GM23338 (cell line): ENCODE measurements at regions not wholly inside any gene's neighbourhood (a gene's known extent, or its start where the extent isn't known, plus 50 kb on each side); places are given as distances from the start of the nearest gene placed in this dataset.

Experiments
- ATAC-seq: fragments of 200-7000 bp; cut with Tn5 transposase; 3 replicates; pipeline ENCODE4 v1.9.1; 2020
- DNase-seq: peaks from one replicate; pipeline ENCODE4 v3.0.0-alpha.2; 2015; ENCODE audit warnings: low spot score
- H2AFZ ChIP-seq: fragments of 200-600 bp; sonication (generic); 2 replicates; pipeline ENCODE4 v1.8.0; 2016; ENCODE audit warnings: antibody characterized with exemption, mild to moderate bottlenecking, moderate library complexity
- H3F3A ChIP-seq: fragments of 200-600 bp; sonication (generic); replicated peaks from 2 replicates; pipeline ENCODE4 v1.8.0; 2017; ENCODE audit warnings: antibody characterized with exemption, mixed run types, low read depth
- H3K27ac ChIP-seq: fragments of 200-600 bp; sonication (generic); 2 replicates; pipeline ENCODE4 v1.6.1; 2016; ENCODE audit warnings: low read depth
- H3K27me3 ChIP-seq: fragments of 200-600 bp; sonication (generic); 2 replicates; pipeline ENCODE4 v1.8.0; 2016; ENCODE audit warnings: mild to moderate bottlenecking, mixed run types, moderate library complexity; ENCODE audit not compliant: insufficient read depth
- H3K36me3 ChIP-seq: fragments of 200-600 bp; sonication (generic); 2 replicates; pipeline ENCODE4 v1.8.0; 2016; ENCODE audit warnings: mild to moderate bottlenecking; ENCODE audit not compliant: insufficient read depth
- H3K4me1 ChIP-seq: fragments of 200-600 bp; sonication (generic); 2 replicates; pipeline ENCODE4 v1.8.0; 2016; ENCODE audit warnings: mild to moderate bottlenecking, moderate library complexity; ENCODE audit not compliant: insufficient read depth
- H3K4me2 ChIP-seq: fragments of 200-600 bp; sonication (generic); 2 replicates; pipeline ENCODE4 v1.7.1; 2017; ENCODE audit warnings: mixed run types
- H3K4me3 ChIP-seq: fragments of 200-600 bp; sonication (generic); 2 replicates; pipeline ENCODE4 v1.6.1; 2016; ENCODE audit warnings: mixed run types
- H3K79me2 ChIP-seq: fragments of 200-600 bp; sonication (generic); replicated peaks from 2 replicates; pipeline ENCODE4 v1.8.0; 2017; ENCODE audit warnings: mild to moderate bottlenecking; ENCODE audit not compliant: insufficient read depth
- H3K9me2 ChIP-seq: fragments of 200-600 bp; sonication (generic); 2 replicates; pipeline ENCODE4 v1.8.0; 2017; ENCODE audit not compliant: insufficient read depth
- H4K20me1 ChIP-seq: fragments of 200-600 bp; sonication (generic); replicated peaks from 2 replicates; pipeline ENCODE4 v1.8.0; 2017; ENCODE audit warnings: mild to moderate bottlenecking; ENCODE audit not compliant: insufficient read depth
- H3K27ac Mint-ChIP-seq: 2 replicates; pipeline ENCODE4 v1.8.0; 2020; ENCODE audit warnings: inconsistent platforms, mild to moderate bottlenecking, moderate library complexity, mixed read lengths
- H3K27me3 Mint-ChIP-seq: 3 replicates; pipeline ENCODE4 v1.8.0; 2022; ENCODE audit warnings: low read depth, mild to moderate bottlenecking, moderate library complexity, mixed read lengths, inconsistent platforms; ENCODE audit not compliant: insufficient read depth, poor library complexity
- H3K36me3 Mint-ChIP-seq: 3 replicates; pipeline ENCODE4 v1.8.0; 2021; ENCODE audit warnings: low read depth, mild to moderate bottlenecking, inconsistent platforms, moderate library complexity, mixed read lengths
- H3K4me1 Mint-ChIP-seq: 3 replicates; pipeline ENCODE4 v1.8.0; 2020; ENCODE audit warnings: mild to moderate bottlenecking, inconsistent platforms, mixed read lengths
- H3K4me3 Mint-ChIP-seq: 3 replicates; pipeline ENCODE4 v1.8.0; 2021; ENCODE audit warnings: moderate library complexity, mild to moderate bottlenecking, inconsistent platforms, mixed read lengths
- H3K9me3 Mint-ChIP-seq: 3 replicates; pipeline ENCODE4 v1.8.0; 2020; ENCODE audit warnings: moderate library complexity, mild to moderate bottlenecking, inconsistent platforms, mixed read lengths
- EZH2 ChIP-seq: fragments of 200-600 bp; sonication (generic); IDR thresholded peaks from one replicate; pipeline ENCODE4 v1.8.0; 2017; ENCODE audit warnings: antibody characterized with exemption, mild to moderate bottlenecking, low read depth; ENCODE audit not compliant: unreplicated experiment
- EZH2phosphoT487 ChIP-seq: fragments of 200-600 bp; sonication (generic); IDR thresholded peaks from one replicate; pipeline ENCODE4 v1.8.1; 2018; ENCODE audit warnings: antibody characterized with exemption; ENCODE audit not compliant: unreplicated experiment
- NANOG ChIP-seq: IDR thresholded peaks from 2 replicates; pipeline ENCODE4 v1.6.1; 2016; ENCODE audit warnings: antibody characterized with exemption, borderline replicate concordance
- POLR2AphosphoS5 ChIP-seq: IDR thresholded peaks from 2 replicates; pipeline ENCODE4 v1.6.1; 2016; ENCODE audit warnings: antibody characterized with exemption, low read depth
- STAT1 ChIP-seq: IDR thresholded peaks from one replicate; pipeline ENCODE4 v1.6.1; 2016; ENCODE audit warnings: antibody characterized with exemption; ENCODE audit not compliant: unreplicated experiment
- TF ChIP-seq, protein P1 (sequence below): fragments of 250-450 bp; sonication (Bioruptor Pico); IDR thresholded peaks from 2 replicates; pipeline ENCODE4 v1.5.0; 2020; ENCODE audit warnings: mild to moderate bottlenecking, moderate library complexity
- TF ChIP-seq, protein P2 (sequence below), 2 experiments: fragments of 200-600 bp in 1 of 2; sonication (generic) in 1 of 2; conservative IDR thresholded peaks; 2 replicates each; pipeline versions ENCODE4 v1.5.1 to v1.6.1; 2016 to 2017; ENCODE audit warnings: antibody characterized with exemption in 2 of 2, low read depth in 2 of 2, mild to moderate bottlenecking in 2 of 2, moderate library complexity in 1 of 2

DNA sequence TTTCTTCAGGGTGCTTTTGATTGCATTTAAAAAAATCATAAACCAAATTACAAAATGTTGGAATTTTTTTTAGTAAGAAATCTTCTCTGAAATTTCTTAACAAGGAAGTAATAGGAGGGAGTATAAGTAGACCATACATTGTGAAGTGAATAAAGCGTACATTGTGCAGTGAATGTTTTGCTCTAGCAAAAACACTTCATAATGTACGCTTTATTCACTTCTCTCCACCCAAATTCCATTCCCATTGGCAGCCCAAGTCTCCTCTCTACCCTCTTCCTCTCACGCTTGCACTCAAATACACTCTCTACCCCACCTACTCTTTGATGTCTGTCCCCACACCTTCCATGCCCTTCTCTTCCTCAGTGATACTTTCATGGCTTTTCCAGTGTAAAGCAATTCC lies 241.0 kb downstream of the PPP1R3A start (continued):
- TF ChIP-seq, protein P1, sequence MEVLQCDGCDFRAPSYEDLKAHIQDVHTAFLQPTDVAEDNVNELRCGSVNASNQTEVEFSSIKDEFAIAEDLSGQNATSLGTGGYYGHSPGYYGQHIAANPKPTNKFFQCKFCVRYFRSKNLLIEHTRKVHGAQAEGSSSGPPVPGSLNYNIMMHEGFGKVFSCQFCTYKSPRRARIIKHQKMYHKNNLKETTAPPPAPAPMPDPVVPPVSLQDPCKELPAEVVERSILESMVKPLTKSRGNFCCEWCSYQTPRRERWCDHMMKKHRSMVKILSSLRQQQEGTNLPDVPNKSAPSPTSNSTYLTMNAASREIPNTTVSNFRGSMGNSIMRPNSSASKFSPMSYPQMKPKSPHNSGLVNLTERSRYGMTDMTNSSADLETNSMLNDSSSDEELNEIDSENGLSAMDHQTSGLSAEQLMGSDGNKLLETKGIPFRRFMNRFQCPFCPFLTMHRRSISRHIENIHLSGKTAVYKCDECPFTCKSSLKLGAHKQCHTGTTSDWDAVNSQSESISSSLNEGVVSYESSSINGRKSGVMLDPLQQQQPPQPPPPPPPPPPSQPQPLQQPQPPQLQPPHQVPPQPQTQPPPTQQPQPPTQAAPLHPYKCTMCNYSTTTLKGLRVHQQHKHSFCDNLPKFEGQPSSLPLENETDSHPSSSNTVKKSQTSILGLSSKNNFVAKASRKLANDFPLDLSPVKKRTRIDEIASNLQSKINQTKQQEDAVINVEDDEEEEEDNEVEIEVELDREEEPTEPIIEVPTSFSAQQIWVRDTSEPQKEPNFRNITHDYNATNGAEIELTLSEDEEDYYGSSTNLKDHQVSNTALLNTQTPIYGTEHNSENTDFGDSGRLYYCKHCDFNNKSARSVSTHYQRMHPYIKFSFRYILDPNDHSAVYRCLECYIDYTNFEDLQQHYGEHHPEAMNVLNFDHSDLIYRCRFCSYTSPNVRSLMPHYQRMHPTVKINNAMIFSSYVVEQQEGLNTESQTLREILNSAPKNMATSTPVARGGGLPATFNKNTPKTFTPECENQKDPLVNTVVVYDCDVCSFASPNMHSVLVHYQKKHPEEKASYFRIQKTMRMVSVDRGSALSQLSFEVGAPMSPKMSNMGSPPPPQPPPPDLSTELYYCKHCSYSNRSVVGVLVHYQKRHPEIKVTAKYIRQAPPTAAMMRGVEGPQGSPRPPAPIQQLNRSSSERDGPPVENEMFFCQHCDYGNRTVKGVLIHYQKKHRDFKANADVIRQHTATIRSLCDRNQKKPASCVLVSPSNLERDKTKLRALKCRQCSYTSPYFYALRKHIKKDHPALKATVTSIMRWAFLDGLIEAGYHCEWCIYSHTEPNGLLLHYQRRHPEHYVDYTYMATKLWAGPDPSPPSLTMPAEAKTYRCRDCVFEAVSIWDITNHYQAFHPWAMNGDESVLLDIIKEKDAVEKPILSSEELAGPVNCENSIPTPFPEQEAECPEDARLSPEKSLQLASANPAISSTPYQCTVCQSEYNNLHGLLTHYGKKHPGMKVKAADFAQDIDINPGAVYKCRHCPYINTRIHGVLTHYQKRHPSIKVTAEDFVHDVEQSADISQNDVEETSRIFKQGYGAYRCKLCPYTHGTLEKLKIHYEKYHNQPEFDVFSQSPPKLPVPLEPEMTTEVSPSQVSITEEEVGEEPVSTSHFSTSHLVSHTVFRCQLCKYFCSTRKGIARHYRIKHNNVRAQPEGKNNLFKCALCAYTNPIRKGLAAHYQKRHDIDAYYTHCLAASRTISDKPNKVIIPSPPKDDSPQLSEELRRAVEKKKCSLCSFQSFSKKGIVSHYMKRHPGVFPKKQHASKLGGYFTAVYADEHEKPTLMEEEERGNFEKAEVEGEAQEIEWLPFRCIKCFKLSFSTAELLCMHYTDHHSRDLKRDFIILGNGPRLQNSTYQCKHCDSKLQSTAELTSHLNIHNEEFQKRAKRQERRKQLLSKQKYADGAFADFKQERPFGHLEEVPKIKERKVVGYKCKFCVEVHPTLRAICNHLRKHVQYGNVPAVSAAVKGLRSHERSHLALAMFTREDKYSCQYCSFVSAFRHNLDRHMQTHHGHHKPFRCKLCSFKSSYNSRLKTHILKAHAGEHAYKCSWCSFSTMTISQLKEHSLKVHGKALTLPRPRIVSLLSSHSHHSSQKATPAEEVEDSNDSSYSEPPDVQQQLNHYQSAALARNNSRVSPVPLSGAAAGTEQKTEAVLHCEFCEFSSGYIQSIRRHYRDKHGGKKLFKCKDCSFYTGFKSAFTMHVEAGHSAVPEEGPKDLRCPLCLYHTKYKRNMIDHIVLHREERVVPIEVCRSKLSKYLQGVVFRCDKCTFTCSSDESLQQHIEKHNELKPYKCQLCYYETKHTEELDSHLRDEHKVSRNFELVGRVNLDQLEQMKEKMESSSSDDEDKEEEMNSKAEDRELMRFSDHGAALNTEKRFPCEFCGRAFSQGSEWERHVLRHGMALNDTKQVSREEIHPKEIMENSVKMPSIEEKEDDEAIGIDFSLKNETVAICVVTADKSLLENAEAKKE (CRISPR knock-in tag) = no peak
- TF ChIP-seq EZH2 (no peak), NANOG (no peak), EZH2phosphoT487 (no peak), POLR2AphosphoS5 (no peak)
- TF ChIP-seq, protein P2, sequence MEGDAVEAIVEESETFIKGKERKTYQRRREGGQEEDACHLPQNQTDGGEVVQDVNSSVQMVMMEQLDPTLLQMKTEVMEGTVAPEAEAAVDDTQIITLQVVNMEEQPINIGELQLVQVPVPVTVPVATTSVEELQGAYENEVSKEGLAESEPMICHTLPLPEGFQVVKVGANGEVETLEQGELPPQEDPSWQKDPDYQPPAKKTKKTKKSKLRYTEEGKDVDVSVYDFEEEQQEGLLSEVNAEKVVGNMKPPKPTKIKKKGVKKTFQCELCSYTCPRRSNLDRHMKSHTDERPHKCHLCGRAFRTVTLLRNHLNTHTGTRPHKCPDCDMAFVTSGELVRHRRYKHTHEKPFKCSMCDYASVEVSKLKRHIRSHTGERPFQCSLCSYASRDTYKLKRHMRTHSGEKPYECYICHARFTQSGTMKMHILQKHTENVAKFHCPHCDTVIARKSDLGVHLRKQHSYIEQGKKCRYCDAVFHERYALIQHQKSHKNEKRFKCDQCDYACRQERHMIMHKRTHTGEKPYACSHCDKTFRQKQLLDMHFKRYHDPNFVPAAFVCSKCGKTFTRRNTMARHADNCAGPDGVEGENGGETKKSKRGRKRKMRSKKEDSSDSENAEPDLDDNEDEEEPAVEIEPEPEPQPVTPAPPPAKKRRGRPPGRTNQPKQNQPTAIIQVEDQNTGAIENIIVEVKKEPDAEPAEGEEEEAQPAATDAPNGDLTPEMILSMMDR (conservative IDR thresholded peaks at IDR 0.05; ENCODE audit: low read depth in 2 of 2) = no peak

- no peak overlapping the region for H3K4me3 Mint-ChIP-seq
- DNase-seq (no peak), ATAC-seq (no peak)
- Histone ChIP-seq H2AFZ (no peak overlapping the region), H3K79me2 (no peaks in the 10 kb centered on the region), H3K27ac (no peak overlapping the region), H3K27me3 (no peaks in the 10 kb centered on the region), H3K4me1 (no peaks in the 10 kb centered on the region), H3K36me3 (no peaks in the 10 kb centered on the region), H3K4me3 (no peak overlapping the region), H3K4me2 (no peak overlapping the region), H4K20me1 (no peaks in the 10 kb centered on the region), H3F3A (no peaks in the 10 kb centered on the region), H3K9me2 (no peaks in the 10 kb centered on the region)
- H3K27me3 Mint-ChIP-seq = peaks cover 3% of the 10 kb centered on the region
- H3K4me1 Mint-ChIP-seq = no peaks in the 10 kb centered on the region
- peaks cover 8% of the 10 kb centered on the region; the same call in 2 of the 3 replicates for H3K36me3 Mint-ChIP-seq
- H3K27ac Mint-ChIP-seq = no peak overlapping the region
- peaks cover 22% of the 10 kb centered on the region for H3K9me3 Mint-ChIP-seq
- TF ChIP-seq EZH2phosphoT487 (no peak), NANOG (no peak), STAT1 (no peak), EZH2 (no peak), POLR2AphosphoS5 (no peak)
- TF ChIP-seq, protein P1 (CRISPR knock-in tag) = no peak
These were observed 253.9 kb downstream of the PPP1R3A start for GRCh38 chr7:113664867-113665266.
